LNCAP (cell line): ENCODE measurements at regions not wholly inside any gene's neighbourhood (a gene's known extent, or its start where the extent isn't known, plus 50 kb on each side); places are given as distances from the start of the nearest gene placed in this dataset.

Source experiments
- CTCF ChIP-seq: fragments of 450-650 bp; IDR thresholded peaks from 2 replicates; pipeline ENCODE4 v1.5.1; 2017; ENCODE audit warnings: mild to moderate bottlenecking

DNA sequence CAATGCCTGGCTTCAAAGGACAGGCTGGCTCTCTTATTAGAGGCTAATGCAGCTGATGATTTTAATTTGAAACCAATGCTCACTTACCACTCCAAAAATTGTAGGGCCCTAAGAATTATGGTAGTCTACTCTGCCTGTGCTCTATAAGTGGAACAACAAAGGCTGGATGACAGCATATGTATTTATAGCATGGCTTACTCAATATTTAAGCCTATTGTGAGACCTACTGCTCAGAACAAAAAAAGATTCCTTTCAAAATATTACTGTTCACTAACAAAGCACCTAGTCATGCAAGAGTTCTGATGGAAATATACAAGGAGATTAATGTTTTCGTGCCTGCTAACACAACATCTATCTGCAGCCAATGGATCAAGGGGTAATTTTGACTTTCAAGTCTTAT, 73.8 kb upstream of the DUSP10 start:
- no peak for TF ChIP-seq CTCF

DNA sequence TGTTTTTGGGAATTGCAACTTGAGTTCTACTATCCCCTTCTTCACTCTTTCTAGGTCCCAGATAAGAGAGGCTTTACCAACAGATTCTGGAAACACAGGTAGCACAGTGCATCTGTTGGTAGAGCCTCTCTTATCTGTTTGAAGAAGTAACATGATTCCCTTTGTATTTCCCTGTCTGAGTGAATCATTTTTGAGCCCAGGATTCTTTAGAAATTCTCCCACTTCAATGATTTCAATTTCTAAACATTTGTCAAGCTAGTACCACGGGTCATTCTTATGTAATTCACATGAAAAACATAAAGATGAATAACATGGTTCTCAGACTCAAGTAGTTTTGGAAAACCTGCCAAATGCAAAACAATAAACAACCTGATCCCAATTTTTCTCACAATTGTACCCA, 72.0 kb upstream of the DUSP10 start:
- no peak for TF ChIP-seq CTCF

DNA sequence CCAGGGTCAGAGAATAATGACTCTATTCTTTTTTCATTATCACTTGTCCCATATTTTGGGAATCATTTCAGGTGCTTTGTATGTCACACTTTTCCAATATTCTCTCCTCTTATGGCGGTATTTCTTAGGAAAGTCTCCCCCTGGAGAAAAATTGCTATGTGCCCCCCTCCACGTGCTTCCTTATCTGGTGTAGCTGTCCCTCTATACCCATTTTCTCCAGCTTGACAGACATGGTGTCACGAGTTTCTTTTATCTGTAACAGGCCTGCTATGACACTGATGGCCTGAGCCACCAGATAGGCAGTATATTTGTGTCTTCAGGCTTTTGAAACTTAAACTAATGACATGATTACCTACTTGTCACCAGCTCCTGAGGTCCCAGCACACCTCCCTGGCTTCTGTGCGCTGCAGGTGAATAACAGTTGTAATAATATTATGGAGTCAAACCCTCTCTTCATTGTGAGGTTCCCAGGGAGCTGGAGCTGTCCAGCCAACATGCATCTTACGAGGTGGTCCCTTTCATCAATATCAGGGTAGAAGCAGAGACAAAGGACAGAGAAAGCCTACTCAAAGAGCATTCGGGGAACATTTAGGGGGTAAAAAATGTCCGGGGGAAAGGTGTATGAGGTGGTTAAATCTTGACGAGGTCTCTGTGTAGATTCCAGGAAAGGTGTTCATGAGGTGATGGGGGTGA, 71.2 kb upstream of the DUSP10 start:
- TF ChIP-seq CTCF: no peak

GRCh38 chr1:221812088-221812752, 70.3 kb upstream of the DUSP10 start:
- TF ChIP-seq CTCF: no peak

DNA sequence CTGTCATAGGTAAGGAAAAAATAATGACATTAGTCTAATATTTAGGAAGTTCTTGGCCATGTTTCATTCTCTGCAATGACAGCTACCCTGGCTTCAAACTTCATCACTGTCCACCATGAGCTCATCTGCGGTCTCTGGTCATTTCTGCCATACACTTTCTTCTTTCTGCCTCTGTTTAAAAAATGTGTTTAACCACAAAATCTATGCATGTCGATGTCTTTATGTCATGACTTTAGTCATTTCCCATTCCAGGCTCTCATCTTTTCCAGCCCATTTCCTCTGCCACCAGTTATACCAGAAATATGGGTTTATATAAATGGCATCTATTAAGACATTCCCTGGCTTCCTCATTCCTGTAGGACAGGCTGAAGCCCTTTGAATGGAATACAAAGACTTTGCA, 68.5 kb upstream of the DUSP10 start:
- TF ChIP-seq CTCF: no peak

- no peak for TF ChIP-seq CTCF
Measured at GRCh38 chr1:221809091-221810029, 67.5 kb upstream of the DUSP10 start.

DNA sequence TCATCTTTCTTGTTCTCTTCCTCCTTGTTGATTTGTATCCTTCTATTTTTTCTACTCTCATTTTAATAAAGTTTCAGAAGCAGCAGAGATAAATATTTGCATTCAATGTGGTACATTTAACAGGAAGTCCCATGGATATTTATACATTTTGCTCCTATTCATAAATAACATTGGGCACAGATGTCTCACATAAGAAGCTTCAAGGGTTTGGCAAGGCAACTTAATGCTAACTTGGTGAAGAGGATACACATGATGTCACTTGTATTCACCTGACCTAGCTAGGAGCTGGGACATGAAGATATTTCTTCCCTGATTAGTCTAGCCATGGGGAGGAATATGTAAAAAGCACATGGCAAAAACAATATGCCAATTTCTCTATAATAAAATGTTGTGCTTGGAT, 65.1 kb upstream of the DUSP10 start:
- TF ChIP-seq CTCF: no peak
